Fibroblast of peridontal ligament (primary cell): ENCODE measurements at regions not wholly inside any gene's neighbourhood (a gene's known extent, or its start where the extent isn't known, plus 50 kb on each side); places are given as distances from the start of the nearest gene placed in this dataset.
"Not testable (repeated sequence)": the region's sequence is repeated elsewhere in the genome, so short reads cannot be mapped to it uniquely, and the experiment has no call there.

Source experiments
- DNase-seq: peaks from one replicate; pipeline ENCODE4 v3.0.0-alpha.2; 2010; ENCODE audit errors: extremely low read depth

- DNase-seq, result no peak
These were observed 752.4 kb upstream of the SEMA6A start for GRCh38 chr5:117326997-117327396.

DNA sequence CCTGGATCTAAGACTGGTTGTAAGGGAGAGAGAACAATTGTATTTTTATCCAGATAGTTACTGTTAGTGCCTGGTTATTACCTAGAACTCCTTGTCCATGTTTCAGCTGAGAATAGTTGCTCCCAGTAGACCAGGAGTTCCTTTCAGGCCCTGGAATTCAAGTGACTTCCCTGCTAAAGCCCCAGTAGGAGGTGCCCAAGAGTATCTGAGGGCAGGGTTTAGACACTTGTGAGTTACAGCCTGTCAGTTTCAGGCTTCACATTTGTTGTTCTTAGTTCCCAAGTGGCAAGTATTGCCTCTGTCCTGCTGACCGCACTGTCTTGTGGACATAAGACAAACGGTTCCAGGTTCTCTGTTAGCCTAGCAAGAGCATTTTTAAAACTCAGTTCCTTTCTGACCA, 743.9 kb upstream of the SEMA6A start:
- no peak for DNase-seq

GRCh38 chr5:117315170-117315569, 740.5 kb upstream of the SEMA6A start:
- DNase-seq, result no peak

DNA sequence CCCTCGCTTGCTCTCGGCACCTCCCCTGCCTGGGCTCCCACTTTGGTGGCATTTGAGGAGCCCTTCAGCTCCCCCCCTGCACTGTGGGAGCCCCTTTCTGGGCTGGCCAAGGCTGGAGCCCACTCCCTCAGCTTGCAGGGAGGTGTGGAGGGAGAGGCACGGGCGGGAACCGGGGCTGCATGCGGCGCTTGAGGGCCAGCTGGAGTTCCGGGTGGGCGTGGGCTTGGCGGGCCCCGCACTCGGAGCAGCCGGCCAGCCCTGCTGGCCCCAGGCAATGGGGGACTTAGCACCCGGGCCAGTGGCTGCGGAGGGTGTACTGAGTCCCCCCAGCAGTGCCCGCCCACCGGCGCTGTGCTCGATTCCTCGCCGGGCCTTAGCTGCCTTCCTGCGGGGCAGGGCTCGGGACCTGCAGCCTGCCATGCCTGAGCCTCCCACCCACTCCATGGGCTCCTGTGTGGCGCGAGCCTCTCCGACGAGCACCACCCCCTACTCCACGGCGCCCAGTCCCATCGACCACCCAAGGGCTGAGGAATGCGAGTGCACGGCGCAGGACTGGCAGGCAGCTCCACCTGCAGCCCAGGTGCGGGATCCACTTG, 730.0 kb upstream of the SEMA6A start:
- not testable (repeated sequence) for DNase-seq

DNA sequence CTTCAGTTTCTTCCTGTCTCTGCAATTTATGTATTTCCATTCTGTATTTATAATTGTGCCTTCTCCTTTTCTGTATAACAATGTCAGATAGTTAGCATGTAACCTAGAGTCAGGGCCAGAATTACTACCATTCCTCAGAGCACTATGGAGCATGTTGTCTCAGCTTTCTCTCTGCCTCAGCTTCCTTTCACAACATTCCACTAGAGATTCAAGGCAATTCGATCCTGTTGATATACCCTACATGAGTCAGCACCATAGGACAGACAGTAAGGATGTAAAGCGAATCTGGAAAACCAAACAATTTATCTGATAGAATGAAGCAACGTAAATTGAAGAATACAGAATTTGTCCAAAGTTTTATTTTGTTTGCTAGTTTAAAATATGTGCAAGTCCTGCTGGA, 728.3 kb upstream of the SEMA6A start:
- no peak for DNase-seq

- DNase-seq, result no peak
These were observed 727.9 kb upstream of the SEMA6A start for GRCh38 chr5:117302473-117302872.

DNA sequence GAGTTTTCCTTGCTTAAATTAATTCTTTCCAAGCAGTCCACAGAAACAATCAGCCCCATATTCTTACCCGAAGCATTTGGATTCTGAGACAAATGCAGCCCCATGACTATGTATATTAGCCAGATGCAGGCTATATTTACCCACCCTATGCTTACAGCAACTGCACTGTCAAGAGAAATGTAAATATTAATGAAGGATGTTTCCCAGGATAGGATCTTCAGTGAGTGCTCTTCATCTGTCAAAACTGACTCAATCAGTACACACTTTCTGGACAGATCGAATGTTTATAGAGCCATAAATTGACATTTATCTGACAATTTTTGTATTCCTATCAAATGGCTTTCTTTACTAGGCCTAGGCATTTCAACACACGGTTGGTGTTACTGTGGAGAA, 725.3 kb upstream of the SEMA6A start:
- no peak for DNase-seq

DNA sequence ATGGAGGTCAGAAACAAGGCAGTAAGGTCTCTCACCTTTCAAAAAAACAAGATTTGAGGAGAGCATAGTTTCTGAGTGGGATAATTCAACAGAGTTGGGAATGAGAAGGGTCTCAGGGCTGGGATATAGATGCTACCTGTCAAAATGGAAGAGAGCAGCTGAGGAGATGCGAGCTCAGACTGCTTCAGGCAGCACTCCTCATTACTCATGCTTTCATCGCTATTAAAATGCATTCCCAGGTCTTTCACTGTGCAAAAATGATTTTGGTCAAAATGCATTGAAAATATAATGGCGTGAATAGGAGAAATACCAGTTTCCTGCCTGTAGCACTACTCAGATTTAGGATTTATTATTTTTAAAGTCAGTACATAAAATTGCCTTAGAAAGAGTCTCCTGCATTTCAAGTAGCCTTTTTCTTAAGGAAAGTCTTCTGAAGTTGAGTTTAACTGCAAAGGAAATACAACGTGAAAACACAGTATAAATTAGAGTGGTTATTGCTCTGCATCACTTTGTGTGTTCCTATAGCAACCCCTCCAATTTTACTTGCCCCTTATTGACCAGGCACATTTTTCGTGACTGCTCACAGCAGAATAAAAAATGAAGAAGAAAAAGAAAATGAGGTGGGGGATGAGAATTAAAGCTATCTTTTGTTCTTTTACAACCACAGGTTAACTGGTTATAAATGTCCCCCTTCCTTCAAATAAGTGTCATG, 724.8 kb upstream of the SEMA6A start:
- DNase-seq, result no peak

DNA sequence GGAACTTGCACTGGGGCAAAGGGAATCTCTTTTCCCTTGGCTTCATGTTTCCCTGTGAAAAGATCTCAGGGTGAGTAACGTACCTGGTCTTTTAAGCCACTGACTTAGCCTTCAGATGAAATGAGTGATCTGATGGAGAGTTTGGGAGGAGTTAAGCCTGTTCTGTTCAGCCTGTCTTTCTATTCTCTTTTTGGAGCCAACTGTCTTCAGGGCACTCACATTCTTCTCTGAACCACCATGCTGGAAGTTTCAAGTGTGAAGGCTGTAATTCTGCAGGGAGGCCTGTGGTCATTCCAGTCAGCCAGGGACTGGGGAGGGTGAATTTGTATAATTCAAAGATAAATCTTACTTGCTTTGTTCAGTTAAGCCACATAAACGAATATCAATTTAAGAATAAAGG, 722.2 kb upstream of the SEMA6A start:
- DNase-seq, result no peak

- DNase-seq, result no peak
These were observed 721.3 kb upstream of the SEMA6A start for GRCh38 chr5:117295941-117296340.

GRCh38 chr5:117286813-117287212, 712.2 kb upstream of the SEMA6A start:
- no peak for DNase-seq

DNA sequence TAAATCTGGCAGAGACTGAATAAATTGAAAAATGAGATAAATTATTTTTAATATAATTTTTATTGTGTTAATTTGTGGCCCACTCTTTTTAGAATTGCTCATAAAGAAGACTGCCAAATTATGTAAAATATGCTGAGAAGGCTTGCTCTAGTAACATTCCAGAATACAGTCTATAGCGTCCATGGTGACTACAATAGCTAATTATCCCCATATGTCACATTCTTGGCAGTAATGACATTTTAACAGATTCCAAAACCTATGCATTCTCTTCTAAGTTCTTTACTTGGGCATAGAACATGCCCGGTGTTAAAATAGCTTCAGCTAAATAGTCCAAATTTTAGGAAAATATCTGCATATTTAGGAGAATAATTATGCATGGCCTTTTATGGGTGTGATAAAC, 697.0 kb upstream of the SEMA6A start:
- no peak for DNase-seq

DNA sequence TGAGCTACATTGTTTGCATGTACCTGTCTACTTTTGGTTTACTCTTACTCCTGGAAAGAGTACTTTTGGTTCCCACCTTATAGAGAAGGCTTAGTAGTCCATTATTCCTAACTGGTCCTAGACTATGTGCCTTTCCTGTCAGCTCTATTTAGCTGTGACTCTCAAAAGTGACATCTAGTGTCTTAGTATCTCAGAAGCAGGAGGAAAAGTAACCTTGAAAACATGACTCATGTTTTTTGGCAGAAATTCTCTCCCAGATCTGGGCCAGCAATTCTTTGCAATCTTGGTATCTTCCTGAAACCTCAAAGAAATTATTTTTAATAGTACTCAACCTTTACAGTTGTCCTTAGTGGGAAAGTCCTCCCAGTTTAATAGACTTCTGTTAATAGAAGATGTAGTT, 691.7 kb upstream of the SEMA6A start:
- no peak for DNase-seq

DNA sequence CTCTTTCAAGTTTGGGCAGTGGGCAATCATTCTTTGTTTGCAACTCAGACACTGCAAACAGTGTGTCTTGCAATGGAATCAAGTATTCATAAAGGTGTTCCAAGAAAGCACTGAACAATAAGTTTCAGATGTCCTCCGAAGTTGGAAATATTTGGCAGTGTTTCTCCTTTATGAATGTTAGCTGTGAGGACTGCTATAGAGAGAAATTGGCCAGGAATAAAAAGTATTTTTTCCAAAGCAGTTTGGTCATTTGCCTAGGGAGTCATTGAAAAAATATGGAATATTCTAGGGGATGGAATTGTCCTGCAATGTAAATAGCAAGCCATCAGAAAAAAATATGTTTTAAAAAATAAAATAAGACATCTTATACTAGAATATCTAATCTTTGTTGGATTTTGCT, 688.6 kb upstream of the SEMA6A start:
- DNase-seq, result no peak

GRCh38 chr5:117262572-117263131, 688.0 kb upstream of the SEMA6A start:
- no peak for DNase-seq

DNA sequence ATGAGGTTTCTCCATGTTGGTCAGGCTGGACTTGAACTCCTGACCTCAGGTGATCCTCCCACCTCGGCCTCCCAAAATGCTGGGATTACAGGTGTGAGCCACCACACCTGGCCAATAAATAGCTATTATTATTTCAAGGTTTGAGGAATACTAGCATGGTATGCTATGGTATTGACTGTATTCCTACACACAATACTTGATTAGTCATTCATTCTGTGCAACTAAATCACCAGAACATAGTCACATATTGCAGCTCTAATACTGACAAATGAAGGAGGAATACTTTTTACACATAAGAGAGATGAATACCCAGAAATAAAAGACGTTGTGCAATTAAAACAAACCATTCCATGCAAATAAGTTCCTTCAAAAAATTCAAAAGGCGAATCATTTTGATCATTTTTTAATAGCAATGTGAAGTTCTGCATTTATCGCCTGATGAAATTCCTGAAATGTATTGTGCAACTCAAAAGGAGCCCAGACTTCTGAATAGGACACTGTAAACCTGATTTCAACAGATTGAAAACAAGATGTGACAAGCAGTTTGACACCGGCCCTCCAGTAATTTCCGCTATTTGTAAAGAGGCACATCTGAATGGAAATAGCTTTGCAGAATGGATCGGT, 687.4 kb upstream of the SEMA6A start:
- DNase-seq, result no peak

GRCh38 chr5:117255211-117256027, 680.8 kb upstream of the SEMA6A start:
- no peak for DNase-seq

- no peak for DNase-seq
These were observed 677.9 kb upstream of the SEMA6A start for GRCh38 chr5:117252566-117252965.

GRCh38 chr5:117249086-117249815, 674.6 kb upstream of the SEMA6A start:
- DNase-seq, result no peak

GRCh38 chr5:117246424-117246823, 671.8 kb upstream of the SEMA6A start:
- no peak for DNase-seq

DNA sequence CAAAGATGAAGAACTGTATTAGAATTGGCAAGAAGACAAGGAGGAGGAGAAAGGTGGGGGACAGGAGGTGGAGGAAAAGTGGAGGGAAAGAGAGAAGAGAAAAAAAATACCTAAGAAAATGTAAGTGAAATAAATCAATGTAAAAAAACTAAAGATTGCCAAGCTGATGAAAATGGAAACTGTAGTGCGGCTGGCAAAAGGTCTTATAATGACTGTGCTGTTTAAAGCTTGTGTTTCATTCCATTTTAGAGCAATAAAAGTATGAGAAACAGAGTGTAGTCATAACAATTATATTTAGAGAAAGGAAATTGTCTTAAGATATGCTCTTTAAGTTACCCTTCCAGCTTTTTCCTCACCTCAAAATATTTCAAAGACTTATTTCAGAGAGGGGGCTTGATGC, 670.5 kb upstream of the SEMA6A start:
- DNase-seq, result no peak

DNA sequence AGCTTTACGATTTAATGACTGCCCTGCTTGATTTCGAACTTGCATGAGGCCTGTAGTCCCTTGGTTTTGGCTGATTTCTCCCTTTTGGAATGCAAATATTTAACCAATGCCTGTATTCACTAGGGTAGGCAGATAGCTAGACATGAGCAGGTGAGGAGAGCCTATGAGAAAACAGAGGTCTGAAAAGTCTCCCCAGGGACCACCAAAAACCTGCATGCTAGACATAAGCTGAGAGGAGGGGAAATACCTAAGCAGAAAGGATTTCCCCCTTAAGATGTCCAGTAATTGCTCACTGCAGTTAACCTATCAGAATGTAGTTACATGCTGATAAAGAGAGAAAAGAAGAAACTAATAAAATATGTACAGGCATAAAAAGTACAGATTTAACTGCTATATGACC, 667.4 kb upstream of the SEMA6A start:
- no peak for DNase-seq
